ENCODE measurements at regions not wholly inside any gene's neighbourhood (a gene's known extent, or its start where the extent isn't known, plus 50 kb on each side); places are given as distances from the start of the nearest gene placed in this dataset.

DNA sequence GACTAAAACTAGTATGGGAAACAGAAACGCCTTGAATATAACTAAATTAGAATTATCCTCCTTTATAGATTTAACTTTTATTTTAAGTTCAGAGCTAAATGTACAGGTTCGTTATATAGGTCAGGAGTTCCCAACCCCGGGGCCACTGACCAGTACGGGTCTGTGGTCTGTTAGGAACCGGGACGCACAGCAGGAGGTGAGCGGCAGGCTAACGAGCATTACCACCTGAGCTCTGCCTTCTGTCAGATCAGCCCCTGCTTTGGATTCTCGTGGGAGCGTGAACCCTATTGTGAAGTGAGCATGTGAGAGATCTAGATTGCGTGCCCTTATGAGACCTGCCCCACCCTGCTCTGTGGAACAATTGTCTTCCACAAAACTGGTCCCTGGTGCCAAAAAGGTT lies 51.0 kb downstream of the FAT4 start:
- DNase-seq = no peak

DNA sequence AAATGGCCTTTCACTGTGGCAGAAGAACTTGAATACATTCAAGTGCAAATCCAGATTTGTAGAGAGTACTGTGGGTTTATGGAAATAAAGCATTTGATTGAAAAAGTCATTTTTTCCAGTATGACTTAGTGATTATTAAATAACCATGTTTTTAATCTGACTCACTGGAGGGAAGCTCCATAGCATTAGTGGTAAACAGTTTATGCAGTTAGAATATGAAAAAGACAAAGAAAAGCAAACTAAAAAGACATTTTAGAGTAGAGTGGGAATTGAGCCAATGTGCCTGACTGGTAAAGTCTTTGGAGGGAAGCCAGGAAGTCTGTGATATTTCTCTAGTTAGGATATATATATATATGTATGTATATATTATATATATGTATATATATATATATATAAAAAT lies 53.4 kb downstream of the FAT4 start:
- no peak for DNase-seq

DNA sequence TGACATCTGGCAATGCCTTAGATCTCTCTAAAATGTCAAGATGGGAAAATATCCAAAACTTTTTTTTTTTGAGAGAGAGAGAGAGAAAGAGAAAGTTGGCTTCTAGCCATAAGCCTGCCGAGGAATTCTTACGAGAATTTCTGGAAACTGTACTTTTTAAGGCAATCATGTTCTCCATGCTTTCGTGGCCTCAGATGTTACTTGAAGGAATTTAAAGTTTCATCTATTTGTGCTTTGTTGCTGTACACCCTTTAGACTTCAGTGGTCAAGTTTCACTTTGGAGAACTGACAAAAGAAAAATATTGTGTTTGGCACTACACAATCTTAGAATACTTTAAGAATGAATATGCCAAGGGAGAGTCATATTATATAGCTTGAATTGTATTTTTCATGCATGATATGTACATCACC lies 53.9 kb downstream of the FAT4 start:
- DNase-seq = no peak

DNA sequence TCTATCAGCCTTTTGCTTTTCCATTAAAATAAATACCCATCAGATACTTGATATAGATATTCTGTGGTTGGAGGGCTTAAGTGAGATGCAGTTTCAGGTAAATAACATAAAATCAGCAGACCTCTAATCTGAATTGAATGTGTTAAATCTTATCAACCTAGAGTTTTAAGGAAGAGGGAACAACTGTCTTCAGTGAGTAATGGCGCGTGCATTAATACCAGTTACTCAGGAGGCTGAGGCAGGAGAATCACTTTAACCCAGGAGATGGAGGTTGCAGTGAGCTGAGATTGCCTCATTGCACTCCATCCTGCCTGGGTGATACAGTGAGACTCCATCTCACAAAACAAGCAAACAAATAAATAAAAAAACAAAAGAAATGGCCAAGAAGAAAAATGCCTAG lies 54.3 kb downstream of the FAT4 start:
- DNase-seq = no peak

DNA sequence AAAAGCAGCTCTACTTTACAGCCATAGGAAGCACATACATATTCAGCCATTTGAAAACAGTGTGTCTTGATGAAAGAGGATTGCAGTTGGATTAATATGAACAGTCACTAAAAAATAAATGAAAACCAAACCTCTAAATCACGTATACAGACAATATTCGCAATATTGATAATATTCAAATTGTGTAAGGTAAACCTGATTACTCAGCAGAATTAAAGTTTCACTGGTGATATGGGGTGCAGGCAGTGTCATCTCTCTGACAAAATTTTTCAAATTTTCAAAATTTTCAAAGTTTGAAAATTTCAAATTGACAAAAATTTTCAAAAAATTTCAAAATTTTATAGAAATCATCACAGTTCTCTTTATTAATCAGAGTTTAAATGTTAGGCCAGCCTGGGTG lies 55.7 kb downstream of the FAT4 start:
- no peak for DNase-seq

DNA sequence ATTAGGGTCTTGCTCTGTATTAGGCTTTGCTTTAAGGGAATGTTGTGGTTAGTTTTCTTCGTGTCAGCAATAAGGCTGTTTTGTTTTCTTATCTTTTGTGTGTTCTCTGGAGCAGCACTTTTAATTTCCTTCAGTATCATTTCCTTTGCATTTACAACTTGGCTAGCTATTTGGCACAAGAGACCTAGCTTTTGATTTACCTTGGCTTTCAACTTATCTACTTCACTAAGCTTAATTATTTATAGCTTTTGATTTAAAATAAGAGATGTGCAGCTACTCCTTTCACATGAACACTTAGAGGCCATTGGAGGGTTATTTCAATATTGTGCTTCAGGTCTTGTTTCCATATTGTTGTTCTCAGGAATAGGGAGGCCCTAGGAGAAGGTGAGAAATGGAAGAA lies 68.2 kb downstream of the FAT4 start:
- DNase-seq = no peak

DNA sequence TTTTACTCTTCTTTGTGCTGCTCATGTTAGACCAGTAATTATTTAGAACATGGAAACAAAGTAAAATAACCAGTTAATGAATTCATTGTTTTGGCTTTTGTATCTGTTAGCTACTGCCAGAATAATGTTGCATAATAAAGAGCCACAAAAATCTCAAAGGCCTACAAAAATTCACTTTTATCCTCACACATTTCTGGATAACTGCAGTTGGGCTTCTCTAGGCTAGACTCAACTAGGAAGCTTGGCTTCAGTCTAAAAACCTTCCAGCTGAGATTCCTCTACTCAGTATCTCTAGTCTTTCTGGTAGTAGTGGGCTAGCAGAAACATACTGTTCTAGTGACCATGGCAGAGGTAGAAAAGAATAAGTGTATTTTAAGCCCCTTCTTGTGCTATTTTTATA lies 73.0 kb downstream of the FAT4 start:
- DNase-seq = no peak

DNA sequence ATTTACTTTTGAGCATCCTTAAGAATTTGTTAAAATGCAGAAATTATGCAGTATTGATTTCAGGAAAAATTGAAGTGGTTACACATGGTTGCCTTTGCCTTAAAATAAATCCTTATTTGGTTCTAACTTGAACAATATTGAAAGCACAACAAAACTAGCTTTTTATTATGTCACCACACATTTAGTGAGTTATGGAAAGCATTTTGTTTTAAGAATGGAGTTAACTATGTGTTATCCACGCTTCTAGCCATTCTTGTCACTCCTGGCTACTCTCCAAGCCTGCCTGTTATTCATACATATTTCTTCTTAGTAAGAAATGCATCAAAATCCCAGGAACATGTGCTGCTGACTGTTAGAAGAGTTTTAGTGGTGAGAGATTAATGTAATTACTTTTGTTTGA lies 73.9 kb downstream of the FAT4 start:
- DNase-seq = no peak

DNA sequence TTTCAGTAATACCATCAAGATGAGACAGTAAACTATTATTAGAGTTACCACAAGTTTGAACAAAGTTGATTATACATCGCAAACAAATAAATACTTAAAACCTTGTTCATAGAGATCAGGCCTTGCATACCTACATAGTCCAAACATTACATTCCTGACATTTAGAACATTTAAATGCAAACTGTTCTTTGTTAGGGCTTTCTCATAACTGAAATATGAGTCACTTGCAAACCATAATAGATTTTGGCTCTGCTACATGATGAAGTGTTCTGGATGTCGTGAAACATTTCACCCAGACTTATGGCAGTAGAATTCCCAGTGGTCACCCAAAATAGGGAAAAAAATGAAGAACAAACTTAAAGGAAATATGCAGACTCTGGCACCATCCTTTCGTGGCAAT lies 75.0 kb downstream of the FAT4 start:
- no peak for DNase-seq

DNA sequence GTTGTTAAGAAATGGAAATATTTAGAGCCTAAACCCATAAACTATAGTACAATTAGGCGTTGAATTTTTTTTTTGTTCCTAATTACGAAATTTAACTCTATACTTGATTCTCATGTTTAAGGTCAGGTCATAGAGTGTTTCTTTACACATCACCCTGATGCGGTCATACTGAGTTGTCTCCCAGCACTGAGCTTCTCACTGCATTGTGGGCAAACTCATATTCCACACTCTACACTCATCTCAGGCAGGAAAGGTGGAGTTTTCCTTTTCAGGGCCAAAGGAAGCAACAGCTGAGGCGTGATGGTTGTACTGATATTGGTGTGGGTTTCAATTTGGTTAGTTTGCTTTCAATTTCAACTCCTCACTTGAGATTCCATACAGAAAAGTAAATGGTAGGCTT lies 75.4 kb downstream of the FAT4 start:
- DNase-seq = no peak

DNA sequence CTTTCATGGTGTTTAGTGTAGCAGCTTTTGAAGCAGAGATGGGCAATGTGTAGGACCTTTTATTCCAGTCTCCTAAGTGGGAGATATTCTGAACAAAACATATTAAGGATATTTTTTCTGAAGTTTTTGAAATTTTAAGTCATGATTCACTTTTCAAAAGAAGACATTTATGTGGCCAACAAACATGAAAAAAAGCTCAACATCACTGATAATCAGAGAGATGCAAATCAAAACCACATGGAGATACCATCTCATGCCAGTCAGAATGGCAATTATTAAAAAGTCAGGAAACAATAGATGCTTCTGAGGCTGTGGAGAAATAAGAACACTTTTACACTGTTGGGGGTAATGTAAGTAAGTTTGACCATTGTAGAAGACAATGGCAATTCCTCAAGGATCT lies 76.0 kb downstream of the FAT4 start:
- no peak for DNase-seq

DNA sequence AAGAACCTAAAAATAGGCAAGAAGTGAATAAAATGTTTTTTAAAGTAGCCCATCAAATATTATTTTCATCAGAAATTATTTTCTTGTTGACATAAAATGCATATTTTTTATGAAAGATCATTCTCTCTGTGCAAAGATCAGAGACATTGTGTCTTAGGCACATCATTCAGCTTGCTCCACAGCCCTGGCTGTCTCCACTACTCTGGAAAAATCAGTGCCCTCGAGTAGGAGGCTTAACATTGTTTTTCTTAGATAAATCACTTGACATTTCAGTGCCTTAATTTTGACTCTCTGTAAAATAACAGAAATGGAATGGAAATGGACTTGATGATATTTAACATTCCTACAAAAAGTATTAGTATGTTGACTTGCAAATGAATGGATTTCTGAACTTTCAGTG lies 77.9 kb downstream of the FAT4 start:
- no peak for DNase-seq

DNA sequence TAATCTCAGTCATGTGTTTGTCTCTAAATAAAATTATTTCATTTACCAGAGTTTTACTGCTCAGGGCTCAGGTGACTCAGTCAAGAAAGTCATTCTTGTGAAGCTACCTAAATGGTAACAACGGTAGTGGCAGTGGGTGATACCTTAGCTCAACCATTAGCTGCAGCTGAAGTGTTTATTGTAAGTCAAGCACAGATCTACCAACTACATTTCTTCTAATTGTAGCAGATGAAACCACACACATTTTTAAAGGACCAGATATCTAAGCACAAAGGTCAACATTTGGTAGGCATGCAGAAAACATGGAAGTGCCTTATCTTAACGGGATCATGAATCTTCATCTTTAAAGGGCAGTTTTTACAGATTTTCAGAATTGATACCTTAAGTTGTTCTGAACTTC lies 79.1 kb downstream of the FAT4 start:
- no peak for DNase-seq

DNA sequence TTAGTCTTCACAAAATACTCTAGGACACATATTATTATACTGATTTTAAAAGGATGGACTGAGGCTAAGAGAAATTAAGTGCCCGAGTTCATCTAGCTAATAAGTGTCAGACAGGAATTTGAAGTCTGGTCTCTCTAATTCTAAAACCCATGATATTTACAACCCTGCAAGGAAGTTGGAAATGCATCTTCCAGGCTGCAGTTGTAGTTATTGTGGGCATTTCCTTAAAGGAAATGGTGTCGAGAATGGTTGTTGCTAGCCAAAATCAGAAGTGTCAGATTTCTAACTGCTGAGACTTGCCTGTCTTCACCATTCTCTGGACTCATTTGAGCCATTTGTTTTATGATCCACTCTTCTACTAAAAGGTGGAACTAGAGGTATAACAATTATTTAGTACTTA lies 82.5 kb downstream of the FAT4 start:
- no peak for DNase-seq

DNA sequence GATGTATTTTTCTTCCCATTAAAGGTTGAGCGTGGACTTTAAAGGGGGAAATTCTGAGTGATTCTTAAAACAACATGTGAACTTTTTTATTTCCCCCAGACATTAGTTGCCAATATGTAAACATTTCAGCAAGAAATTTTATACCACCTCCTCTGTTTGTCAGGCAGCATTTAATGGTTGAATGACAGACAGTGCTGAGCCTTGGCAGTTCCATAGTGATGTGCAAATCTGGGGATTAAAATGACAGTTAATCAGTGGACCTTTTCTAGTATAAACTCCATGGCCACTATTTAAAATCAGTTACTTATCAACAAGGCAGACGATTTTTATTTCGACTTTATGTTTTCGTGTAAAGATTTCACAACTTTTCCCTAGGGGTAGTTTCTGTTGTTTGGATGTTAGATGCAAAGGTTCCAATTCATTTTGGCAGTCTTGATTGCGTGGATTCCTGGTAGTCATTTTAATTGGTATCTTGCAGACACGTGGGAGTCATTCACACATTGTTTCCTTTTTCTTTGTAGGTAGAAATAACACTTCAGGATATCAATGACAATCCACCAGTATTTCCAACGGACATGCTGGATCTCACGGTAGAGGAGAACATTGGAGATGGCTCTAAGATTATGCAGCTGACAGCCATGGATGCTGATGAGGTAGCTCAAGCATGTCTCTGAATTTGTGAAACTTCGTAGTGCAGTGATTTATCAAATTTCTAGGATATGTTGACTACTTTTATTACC lies 83.7 kb downstream of the FAT4 start:
- DNase-seq = no peak

DNA sequence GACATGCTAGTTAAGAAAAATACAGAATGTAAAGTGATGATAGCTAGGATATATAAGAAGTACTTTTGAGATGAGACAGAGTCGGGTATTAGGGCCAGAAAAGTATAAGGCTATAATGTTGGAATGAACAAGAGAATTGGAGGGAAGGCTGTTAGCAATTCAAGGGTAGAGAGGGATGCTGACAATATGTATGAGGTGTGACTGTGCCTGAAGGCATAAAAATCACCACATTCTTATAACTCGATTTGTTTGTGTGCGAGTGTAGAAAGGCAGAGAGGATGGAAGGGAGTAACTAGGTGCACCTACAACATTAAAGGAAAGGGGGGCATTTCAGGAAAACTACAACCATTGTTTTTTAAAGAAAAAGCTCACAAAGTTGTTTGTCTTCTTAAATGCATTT lies 86.0 kb downstream of the FAT4 start:
- DNase-seq = no peak

DNA sequence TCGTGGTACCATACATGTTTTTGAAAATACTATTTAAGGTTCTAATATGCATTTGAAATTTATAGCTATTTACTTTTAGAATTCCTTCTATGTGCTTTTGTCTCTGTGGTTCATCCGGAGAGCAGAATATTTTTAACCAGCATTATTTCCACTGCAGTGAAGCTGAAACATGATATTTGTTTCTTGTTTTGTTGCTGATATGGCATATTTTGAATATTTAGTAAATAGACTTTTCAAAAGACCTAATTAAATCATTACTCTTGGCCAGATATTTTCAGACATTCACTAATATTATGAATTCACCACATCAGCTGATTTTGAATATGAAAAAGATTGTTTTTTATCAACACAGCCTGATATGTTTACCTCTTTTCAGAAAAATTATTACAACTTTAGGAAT lies 87.0 kb downstream of the FAT4 start:
- DNase-seq = no peak

DNA sequence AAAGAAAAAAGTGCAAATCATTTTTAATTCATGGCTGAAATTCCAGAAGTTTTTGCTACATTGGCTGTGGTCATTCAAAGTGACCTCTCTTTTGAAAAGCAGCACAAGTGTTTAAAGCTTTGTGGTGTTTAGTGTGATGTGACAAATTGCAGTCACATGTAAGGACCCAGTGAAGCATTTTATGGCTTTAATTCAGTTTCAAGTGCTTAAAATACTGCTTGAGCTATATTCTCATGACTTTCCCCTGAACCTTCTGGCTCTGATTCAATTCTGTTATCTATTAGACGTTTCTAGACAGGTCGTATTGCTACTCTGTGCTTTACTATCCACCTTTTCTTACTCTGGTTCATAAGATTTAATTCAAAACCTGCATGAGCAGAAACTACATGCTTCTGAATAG lies 105.8 kb downstream of the FAT4 start:
- DNase-seq = peak; percentile 1

DNA sequence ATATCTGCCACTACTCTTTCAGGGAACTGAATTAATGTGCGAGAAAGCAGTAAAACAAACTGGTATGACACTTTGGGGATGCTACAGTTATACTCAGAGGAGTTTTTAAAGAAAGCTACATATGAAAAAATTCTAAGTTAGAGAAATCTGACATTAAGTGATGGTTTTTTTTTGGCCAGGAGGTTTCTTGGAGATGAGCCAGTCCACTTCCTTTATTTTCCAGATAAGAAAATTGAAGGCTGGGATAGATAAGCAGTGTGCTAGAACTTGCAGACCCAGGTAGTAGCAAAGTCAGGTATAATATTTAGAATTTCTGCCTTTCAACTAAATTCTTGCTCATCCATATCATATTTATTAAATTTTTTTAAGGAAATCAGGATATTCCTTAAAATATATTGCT lies 106.8 kb downstream of the FAT4 start:
- DNase-seq = no peak

DNA sequence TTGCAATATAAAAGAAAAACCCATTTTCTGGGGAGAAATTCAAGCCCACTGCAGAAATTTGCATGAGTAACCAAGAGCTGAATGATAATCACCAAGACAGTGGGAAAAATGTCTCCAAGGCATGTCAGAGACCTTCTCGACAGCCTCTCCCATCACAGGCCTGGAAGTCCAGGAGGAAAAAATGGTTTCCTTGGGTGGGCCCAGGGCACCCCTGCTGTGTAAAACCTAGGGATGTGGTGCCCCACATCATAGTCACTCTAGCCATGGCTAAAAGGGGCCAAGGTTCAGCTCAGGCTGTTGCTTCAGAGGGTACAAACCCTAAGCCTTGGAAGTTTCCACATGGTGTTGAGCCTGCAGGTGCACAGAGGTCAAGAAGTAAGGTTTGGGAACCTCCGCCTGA lies 108.4 kb downstream of the FAT4 start:
- no peak for DNase-seq

DNA sequence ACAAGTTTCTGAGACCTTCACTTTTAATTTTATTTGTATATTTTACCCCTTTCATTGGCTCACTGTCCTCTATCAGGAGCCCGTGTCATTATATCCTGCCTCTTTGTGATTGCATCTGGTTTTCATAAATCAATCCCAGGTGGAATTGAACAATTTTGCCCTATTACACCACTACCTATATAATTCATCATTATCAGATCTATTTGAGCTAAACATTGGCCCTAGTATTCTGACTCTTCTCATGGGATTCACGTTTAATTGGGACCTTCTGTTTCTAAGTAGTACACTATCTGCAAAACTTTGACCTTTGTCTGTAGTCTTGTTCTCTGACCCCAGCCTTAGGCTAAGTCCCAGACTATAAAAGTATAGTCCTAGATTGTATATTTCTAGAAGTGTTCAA lies 114.1 kb downstream of the FAT4 start:
- DNase-seq = no peak

DNA sequence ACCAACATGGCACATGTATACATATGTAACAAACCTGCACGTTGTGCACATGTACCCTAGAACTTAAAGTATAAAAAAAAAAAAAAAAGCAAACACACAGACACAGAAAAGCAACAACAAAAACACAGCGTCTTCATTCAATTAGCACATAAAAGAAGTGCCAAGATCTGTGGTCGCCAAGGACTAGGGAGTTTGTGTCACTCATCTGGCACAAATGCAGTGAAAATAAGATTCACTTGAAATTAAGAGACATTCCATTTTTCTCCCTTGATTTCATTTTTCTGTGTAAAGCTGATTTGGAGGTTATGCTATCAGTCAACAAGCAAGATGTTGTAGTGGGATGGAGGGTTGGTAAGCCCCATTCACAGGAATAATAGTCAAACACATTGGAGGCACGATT lies 115.3 kb downstream of the FAT4 start:
- DNase-seq = no peak

DNA sequence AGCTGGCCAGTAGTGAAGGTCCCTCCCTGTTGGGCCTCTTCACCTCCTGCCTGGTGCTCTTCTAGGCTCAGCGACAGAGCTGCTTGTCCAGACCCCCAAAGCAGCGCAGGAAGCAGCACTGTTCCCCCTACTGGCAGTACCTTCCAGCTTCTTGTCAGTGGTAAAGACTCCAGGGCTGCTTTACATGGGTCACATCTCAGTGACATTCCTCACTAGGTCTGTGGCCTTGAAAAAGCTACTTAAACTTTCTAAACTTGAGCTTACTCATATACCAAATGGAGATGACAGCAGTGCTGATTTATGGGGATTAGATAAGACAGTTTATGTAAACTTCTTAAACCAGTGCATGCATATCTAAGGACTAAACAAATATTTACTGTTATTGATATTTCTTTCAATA lies 117.3 kb downstream of the FAT4 start:
- DNase-seq = no peak

DNA sequence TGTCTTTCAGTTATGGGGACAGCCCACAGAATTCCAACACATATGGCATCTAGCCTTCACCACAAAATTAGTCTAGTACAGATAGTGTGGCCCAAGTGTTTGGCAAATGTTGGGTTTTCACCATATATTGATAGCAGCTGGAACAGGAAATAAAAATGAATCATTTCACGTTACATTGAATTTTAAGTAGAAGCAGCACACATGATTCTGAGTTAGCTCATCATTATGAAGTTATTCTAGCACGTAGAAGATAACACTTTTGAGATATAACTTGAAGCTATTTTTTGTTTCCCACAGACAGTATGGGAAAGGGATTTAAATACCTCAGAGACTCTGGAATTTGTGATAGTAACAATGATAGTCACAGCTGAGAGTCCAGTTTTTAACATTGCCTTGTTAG lies 118.7 kb downstream of the FAT4 start:
- DNase-seq = no peak

DNA sequence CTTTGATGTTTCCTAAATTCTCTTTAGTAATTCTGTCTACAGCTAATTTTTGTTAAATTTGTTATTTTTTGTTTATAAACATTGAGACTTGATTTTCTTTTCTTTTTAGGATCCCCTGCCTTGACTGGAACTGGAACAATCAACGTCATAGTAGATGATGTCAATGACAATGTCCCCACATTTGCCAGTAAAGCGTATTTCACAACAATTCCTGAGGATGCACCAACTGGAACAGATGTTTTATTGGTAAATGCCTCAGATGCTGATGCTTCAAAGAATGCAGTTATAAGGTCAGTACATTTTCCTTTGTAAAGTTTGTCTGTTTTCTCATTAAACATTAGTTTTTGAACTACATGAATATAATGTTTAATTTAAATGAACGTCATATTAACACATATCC lies 119.4 kb downstream of the FAT4 start:
- DNase-seq = no peak

DNA sequence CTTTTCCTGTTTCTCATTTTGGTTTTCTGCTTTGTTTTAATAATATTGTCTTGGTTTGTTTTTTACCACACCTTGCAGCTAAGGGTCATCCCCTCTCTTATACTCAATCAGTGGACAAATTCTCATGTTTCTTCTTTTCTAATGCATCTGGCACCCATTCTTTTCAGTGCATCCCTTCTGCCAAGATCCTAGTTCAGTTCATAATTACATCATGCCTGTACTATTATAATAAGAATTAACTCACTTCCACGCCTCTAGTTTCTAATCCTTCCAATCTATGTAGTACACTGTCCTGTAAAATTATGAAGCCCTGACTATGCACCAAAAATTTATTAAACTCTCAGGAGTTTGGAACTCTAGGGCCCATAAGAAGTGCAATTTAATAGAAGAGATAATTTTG lies 126.1 kb downstream of the FAT4 start:
- DNase-seq = no peak
